Hepatocyte (in vitro differentiated cells): ENCODE measurements at regions not wholly inside any gene's neighbourhood (a gene's known extent, or its start where the extent isn't known, plus 50 kb on each side); places are given as distances from the start of the nearest gene placed in this dataset.

Experiments used
- DNase-seq: peaks from one replicate; pipeline ENCODE4 v3.0.0-alpha.2; 2016; ENCODE audit warnings: low spot score
- H2AFZ ChIP-seq: fragments of 200-600 bp; sonication (generic); 2 replicates; pipeline ENCODE4 v1.6.0; 2016; ENCODE audit warnings: antibody characterized with exemption, mild to moderate bottlenecking
- H3K27ac ChIP-seq: fragments of 200-600 bp; sonication (generic); 2 replicates; pipeline ENCODE4 v1.5.1; 2016; ENCODE audit warnings: mild to moderate bottlenecking
- H3K27me3 ChIP-seq: fragments of 200-600 bp; sonication (generic); 2 replicates; pipeline ENCODE4 v1.6.1; 2016
- H3K36me3 ChIP-seq: fragments of 200-600 bp; sonication (generic); replicated peaks from 2 replicates; pipeline ENCODE4 v1.5.1; 2016; ENCODE audit warnings: low read depth; ENCODE audit not compliant: insufficient read depth
- H3K4me1 ChIP-seq: fragments of 200-600 bp; sonication (generic); 2 replicates; pipeline ENCODE4 v1.5.1; 2016; ENCODE audit warnings: mild to moderate bottlenecking, moderate library complexity; ENCODE audit not compliant: insufficient read depth
- H3K4me2 ChIP-seq: fragments of 200-600 bp; sonication (generic); 2 replicates; pipeline ENCODE4 v1.6.0; 2016
- H3K4me3 ChIP-seq: fragments of 200-600 bp; sonication (generic); 2 replicates; pipeline ENCODE4 v1.5.1; 2016; ENCODE audit warnings: mild to moderate bottlenecking
- H3K79me2 ChIP-seq: fragments of 200-600 bp; sonication (generic); 2 replicates; pipeline ENCODE4 v1.6.0; 2017; ENCODE audit warnings: mild to moderate bottlenecking
- H3K9me2 ChIP-seq: fragments of 200-600 bp; sonication (generic); replicated peaks from 2 replicates; pipeline ENCODE4 v1.6.0; 2017; ENCODE audit warnings: mild to moderate bottlenecking; ENCODE audit not compliant: insufficient read depth
- H3K9me3 ChIP-seq: fragments of 200-600 bp; sonication (generic); 2 replicates; pipeline ENCODE4 v1.5.1; 2016; ENCODE audit warnings: low read depth, mild to moderate bottlenecking
- H4K20me1 ChIP-seq: fragments of 200-600 bp; sonication (generic); 2 replicates; pipeline ENCODE4 v1.6.0; 2016; ENCODE audit warnings: mild to moderate bottlenecking; ENCODE audit not compliant: insufficient read depth, poor library complexity, severe bottlenecking
- EZH2 ChIP-seq: fragments of 200-600 bp; sonication (generic); IDR thresholded peaks from 2 replicates; pipeline ENCODE4 v1.6.1; 2016; ENCODE audit warnings: antibody characterized with exemption, mild to moderate bottlenecking, borderline replicate concordance
- EZH2phosphoT487 ChIP-seq: fragments of 200-600 bp; sonication (generic); IDR thresholded peaks from one replicate; pipeline ENCODE4 v1.6.1; 2018; ENCODE audit warnings: antibody characterized with exemption, mild to moderate bottlenecking, low read depth, moderate library complexity; ENCODE audit not compliant: unreplicated experiment, severe bottlenecking
- WGBS: methylation state at CpG from one replicate; pipeline ENCODE4 v1.1.6; 2016; ENCODE audit warnings: low lambda C conversion rate; ENCODE audit errors: missing lambda C conversion rate; 5-methylcytosine and 5-hydroxymethylcytosine counted together
- TF ChIP-seq, protein P1 (sequence below): fragments of 200-600 bp; sonication (generic); IDR thresholded peaks from 2 replicates; pipeline ENCODE4 v1.5.1; 2016; ENCODE audit warnings: antibody characterized with exemption, mild to moderate bottlenecking; ENCODE audit not compliant: poor library complexity

DNA sequence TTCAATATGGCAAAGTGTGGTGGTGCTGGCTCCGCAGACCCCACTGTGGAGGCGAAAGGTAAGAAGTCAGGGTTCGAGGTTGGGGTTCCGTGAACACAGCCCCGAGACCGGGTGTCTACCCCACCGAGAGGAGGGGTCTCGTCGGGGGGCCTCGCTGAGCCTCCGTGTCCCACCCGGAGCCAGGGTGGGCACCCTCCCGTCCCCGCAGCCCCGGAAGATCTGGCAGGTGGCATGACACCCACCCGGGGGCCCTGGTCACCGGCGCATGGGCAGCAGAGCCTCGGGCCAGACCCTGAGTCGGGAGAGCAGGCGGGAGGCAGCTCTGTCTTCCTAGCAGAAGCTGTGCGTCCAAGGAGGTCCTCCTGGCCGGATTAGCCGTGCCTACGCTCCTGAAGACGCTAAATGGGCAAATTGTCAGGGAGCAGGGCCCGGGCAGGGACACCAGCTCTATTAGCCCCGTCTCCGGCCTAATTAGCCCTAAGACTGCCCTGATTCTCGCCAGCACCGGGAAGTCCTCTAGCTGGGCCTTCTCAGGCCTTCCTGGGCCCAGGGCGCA, 56.4 kb downstream of the UNCX start:
- H2AFZ ChIP-seq: no peak overlapping the region
- H3K4me3 ChIP-seq: no peak overlapping the region
- no peaks in the 10 kb centered on the region for H3K9me2 ChIP-seq
- H3K27ac ChIP-seq: no peak overlapping the region
- H4K20me1 ChIP-seq: no peaks in the 10 kb centered on the region
- H3K79me2 ChIP-seq: no peaks in the 10 kb centered on the region
- no peak for DNase-seq
- TF ChIP-seq, protein P1, sequence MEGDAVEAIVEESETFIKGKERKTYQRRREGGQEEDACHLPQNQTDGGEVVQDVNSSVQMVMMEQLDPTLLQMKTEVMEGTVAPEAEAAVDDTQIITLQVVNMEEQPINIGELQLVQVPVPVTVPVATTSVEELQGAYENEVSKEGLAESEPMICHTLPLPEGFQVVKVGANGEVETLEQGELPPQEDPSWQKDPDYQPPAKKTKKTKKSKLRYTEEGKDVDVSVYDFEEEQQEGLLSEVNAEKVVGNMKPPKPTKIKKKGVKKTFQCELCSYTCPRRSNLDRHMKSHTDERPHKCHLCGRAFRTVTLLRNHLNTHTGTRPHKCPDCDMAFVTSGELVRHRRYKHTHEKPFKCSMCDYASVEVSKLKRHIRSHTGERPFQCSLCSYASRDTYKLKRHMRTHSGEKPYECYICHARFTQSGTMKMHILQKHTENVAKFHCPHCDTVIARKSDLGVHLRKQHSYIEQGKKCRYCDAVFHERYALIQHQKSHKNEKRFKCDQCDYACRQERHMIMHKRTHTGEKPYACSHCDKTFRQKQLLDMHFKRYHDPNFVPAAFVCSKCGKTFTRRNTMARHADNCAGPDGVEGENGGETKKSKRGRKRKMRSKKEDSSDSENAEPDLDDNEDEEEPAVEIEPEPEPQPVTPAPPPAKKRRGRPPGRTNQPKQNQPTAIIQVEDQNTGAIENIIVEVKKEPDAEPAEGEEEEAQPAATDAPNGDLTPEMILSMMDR: no peak
- no peak for TF ChIP-seq EZH2phosphoT487
- TF ChIP-seq EZH2: no peak
- H3K4me1 ChIP-seq: peaks cover 9% of the 10 kb centered on the region
- H3K9me3 ChIP-seq: no peaks in the 10 kb centered on the region
- H3K4me2 ChIP-seq: peak overlapping the region; percentile 73
- peaks cover 35% of the 10 kb centered on the region for H3K27me3 ChIP-seq
- 65% methylated on average over 20 of the region's 32 CpGs for WGBS
- H3K36me3 ChIP-seq: no peaks in the 10 kb centered on the region

DNA sequence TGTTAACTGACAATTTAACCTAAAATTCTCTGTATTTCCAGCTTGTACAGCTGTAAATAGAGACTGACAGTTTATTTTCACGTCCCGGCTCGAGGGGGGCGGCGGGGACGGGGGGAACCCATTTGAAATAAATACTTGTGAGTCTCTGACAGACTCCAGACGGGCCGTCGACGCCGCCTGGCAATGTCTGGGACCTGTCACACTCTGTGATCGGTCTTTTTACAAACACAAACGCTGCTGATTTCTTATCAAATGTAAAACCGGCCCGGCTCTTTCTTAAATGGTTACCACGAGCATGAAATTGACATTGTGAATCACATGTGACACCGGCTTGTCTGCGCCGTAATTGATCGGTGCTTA, 57.0 kb downstream of the UNCX start:
- no peaks in the 10 kb centered on the region for H4K20me1 ChIP-seq
- H3K4me1 ChIP-seq: peaks cover 9% of the 10 kb centered on the region
- no peaks in the 10 kb centered on the region for H3K9me2 ChIP-seq
- no peak for TF ChIP-seq EZH2phosphoT487
- TF ChIP-seq, protein P1: no peak
- TF ChIP-seq EZH2: no peak
- no peak for DNase-seq
- H2AFZ ChIP-seq: no peak overlapping the region
- H3K9me3 ChIP-seq: no peaks in the 10 kb centered on the region
- H3K4me2 ChIP-seq: peak overlapping the region; percentile 73
- peaks cover 35% of the 10 kb centered on the region for H3K27me3 ChIP-seq
- no peak overlapping the region for H3K27ac ChIP-seq
- H3K36me3 ChIP-seq: no peaks in the 10 kb centered on the region
- no peaks in the 10 kb centered on the region for H3K79me2 ChIP-seq
- WGBS: 11% methylated on average over 20 of the region's 20 CpGs
- no peak overlapping the region for H3K4me3 ChIP-seq

DNA sequence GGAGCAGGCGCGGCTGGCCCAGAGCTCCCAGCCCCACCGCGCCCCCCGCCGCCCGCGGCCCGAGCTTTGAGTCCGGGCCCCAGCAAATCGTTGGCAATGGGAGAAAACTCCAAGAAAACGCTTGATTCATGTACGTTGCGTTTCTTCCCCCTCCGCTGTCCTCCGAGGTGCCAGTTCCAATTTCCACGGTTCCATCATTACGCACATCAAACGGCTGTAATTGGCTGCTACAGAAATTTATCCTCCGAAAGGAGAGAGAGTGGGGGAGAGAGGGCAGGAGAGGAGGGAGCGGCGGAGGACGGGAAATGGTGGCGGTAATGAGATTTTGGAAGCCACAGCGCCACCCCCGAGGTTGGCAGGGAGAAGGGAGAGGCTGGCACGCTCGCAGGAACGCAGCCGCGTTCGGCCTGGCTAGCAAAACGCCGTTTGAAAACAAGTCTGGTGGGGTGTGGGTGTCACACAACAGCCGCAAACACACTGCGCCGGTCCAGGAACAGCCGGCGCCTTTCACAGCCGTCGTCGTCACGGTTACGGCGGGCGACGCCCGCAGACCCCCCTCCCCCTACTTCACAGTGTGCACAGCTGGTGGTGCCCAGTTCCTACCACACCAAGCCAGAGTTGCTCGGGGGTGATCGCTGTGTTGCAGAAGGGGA, 57.5 kb downstream of the UNCX start:
- Histone ChIP-seq H3K27ac (no peak overlapping the region), H4K20me1 (no peaks in the 10 kb centered on the region), H3K36me3 (no peaks in the 10 kb centered on the region), H3K9me2 (no peaks in the 10 kb centered on the region), H3K27me3 (peaks cover 35% of the 10 kb centered on the region), H3K9me3 (no peaks in the 10 kb centered on the region), H3K4me3 (no peak overlapping the region), H3K4me2 (peak overlapping the region; percentile 73), H3K79me2 (no peaks in the 10 kb centered on the region), H2AFZ (peak overlapping the region; percentile 45), H3K4me1 (peaks cover 9% of the 10 kb centered on the region)
- WGBS: 13% methylated on average over 49 of the region's 50 CpGs
- TF ChIP-seq EZH2 (peak; percentile 43), EZH2phosphoT487 (no peak)
- TF ChIP-seq, protein P1: no peak
- DNase-seq: peak; percentile 63
